PFSK-1 (cell line): ENCODE measurements at regions not wholly inside any gene's neighbourhood (a gene's known extent, or its start where the extent isn't known, plus 50 kb on each side); places are given as distances from the start of the nearest gene placed in this dataset.

Experiments
- FOXP2 ChIP-seq: optimal IDR thresholded peaks from 2 replicates; pipeline ENCODE3; 2011; ENCODE audit warnings: borderline replicate concordance, control low read depth, inconsistent platforms; ENCODE audit not compliant: insufficient read depth; ENCODE audit errors: extremely low read length, extremely low read depth
- POLR2AphosphoS5 ChIP-seq: IDR thresholded peaks from 2 replicates; pipeline ENCODE4 v1.6.1; 2012; ENCODE audit warnings: low read depth, mild to moderate bottlenecking, control low read depth, low read length, moderate library complexity
- REST ChIP-seq, 2 experiments: IDR thresholded peaks; 2 replicates each; pipeline versions ENCODE4 v1.6.1 to v1.8.0; 2011 to 2012; ENCODE audit warnings: low read depth in 2 of 2, low read length in 2 of 2, control low read depth in 1 of 2, inconsistent platforms in 1 of 2, mild to moderate bottlenecking in 1 of 2, moderate library complexity in 1 of 2; ENCODE audit not compliant: insufficient read depth in 1 of 2
- SIN3A ChIP-seq: IDR thresholded peaks from 2 replicates; pipeline ENCODE4 v1.6.1; 2012; ENCODE audit warnings: mild to moderate bottlenecking, low read length, moderate library complexity, borderline replicate concordance; ENCODE audit not compliant: insufficient read depth
- TAF1 ChIP-seq: IDR thresholded peaks from 2 replicates; pipeline ENCODE4 v1.6.1; 2012; ENCODE audit warnings: low read length, control low read depth, borderline replicate concordance; ENCODE audit not compliant: insufficient read depth

- TF ChIP-seq SIN3A (no peak), POLR2AphosphoS5 (no peak), TAF1 (no peak), FOXP2 (no peak), REST (IDR thresholded peaks at IDR 0.05; ENCODE audit: insufficient read depth in 1 of 2, low read depth in 2 of 2, low read length in 2 of 2) (no peak)
Measured at GRCh38 chr3:4006288-4006687, 207.1 kb downstream of the LRRN1 start.

- TF ChIP-seq FOXP2 (no peak), SIN3A (no peak), REST (IDR thresholded peaks at IDR 0.05; ENCODE audit: insufficient read depth in 1 of 2, low read depth in 2 of 2, low read length in 2 of 2) (no peak), POLR2AphosphoS5 (no peak), TAF1 (no peak)
Measured at GRCh38 chr3:4008205-4008604, 209.0 kb downstream of the LRRN1 start.

DNA sequence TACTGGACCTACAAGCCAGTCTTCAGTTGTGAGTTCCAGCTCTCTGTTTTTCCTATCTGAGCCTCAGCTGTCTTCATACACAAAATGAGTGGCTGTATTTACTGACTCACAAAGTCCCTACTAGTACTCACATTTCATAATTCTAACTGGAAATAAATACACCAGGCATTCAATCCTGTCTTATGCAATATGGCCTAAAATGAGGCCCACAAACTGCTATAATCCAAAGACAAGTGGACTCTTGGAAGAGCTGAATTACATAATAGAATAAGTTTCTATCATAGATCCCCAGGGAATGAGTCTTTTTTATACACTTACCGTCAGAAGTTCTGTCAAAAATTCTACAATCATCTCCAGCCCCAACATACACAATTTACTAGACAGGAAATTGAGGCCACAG is 211.9 kb downstream of the LRRN1 start:
- no peak for TF ChIP-seq TAF1
- no peak for TF ChIP-seq SIN3A
- TF ChIP-seq REST (IDR thresholded peaks at IDR 0.05; ENCODE audit: insufficient read depth in 1 of 2, low read depth in 2 of 2, low read length in 2 of 2), result no peak
- TF ChIP-seq FOXP2, result no peak
- TF ChIP-seq POLR2AphosphoS5, result no peak

- TF ChIP-seq TAF1, result no peak
- no peak for TF ChIP-seq POLR2AphosphoS5
- TF ChIP-seq SIN3A, result no peak
- TF ChIP-seq REST (IDR thresholded peaks at IDR 0.05; ENCODE audit: insufficient read depth in 1 of 2, low read depth in 2 of 2, low read length in 2 of 2), result no peak
- TF ChIP-seq FOXP2, result no peak
Measured at GRCh38 chr3:4015426-4015825, 216.2 kb downstream of the LRRN1 start.

DNA sequence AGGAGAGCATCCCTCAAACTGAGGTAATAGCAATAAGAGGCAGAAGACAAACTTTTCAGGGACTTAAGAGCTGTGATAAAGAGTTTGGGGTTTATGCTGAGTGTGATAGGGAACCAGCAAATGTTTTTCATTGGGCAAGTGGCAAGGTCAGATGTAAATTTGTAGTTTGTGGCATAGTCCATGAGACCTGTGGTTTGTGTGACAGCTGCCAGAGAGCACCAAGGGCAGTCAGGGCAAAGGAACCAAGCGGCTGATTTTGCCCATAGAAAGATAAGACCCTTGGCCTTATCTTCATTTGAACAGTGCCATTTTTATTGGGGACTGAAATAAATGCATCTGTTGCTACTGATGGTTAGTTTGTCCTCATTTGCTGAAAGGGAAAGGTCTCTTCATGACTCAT is 220.3 kb downstream of the LRRN1 start:
- TF ChIP-seq SIN3A (no peak), TAF1 (no peak), FOXP2 (no peak), REST (IDR thresholded peaks at IDR 0.05; ENCODE audit: insufficient read depth in 1 of 2, low read depth in 2 of 2, low read length in 2 of 2) (no peak), POLR2AphosphoS5 (no peak)
